GM12864 (cell line): ENCODE measurements at regions not wholly inside any gene's neighbourhood (a gene's known extent, or its start where the extent isn't known, plus 50 kb on each side); places are given as distances from the start of the nearest gene placed in this dataset.

Experiments used
- DNase-seq: peaks from one replicate; pipeline ENCODE4 v3.0.0-alpha.2; 2011; ENCODE audit warnings: low read depth
- H3K4me3 ChIP-seq: 2 replicates; pipeline ENCODE4 v1.5.1; 2011; ENCODE audit warnings: mild to moderate bottlenecking, low read depth, low read length, control low read depth
- CTCF ChIP-seq: IDR thresholded peaks from 2 replicates; pipeline ENCODE4 v1.5.1; 2011; ENCODE audit warnings: low read depth, mild to moderate bottlenecking, moderate library complexity, low read length, control low read depth, inconsistent platforms; ENCODE audit errors: missing control alignments

- no peak for DNase-seq
- TF ChIP-seq CTCF: no peak
- no peak overlapping the region for H3K4me3 ChIP-seq
Measured at GRCh38 chr5:125266106-125266505, 519.7 kb upstream of the ZNF608 start.

- H3K4me3 ChIP-seq: no peak overlapping the region
- TF ChIP-seq CTCF: no peak
- no peak for DNase-seq
Measured at GRCh38 chr5:125267636-125268248, 521.3 kb upstream of the ZNF608 start.

DNA sequence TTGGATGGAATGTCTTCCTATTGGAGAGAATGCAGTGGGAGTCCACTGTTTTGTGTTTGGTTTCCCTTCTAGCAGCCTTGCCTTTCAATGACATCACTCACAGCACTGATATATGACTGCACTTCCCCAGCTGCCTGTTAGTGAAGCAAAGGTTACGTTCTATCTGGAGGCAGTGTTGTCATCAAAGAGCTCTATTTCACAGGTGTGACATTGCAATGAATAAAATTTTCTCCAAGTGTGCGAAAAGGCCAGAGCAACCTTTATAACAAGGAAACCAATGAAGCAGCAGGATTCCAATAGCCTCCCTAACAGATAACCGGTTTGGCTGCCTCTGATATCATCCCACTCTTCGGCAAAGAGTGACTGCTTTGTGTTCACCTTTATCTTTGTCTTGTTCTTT, 523.5 kb upstream of the ZNF608 start:
- H3K4me3 ChIP-seq: no peak overlapping the region
- no peak for DNase-seq
- TF ChIP-seq CTCF: no peak

DNA sequence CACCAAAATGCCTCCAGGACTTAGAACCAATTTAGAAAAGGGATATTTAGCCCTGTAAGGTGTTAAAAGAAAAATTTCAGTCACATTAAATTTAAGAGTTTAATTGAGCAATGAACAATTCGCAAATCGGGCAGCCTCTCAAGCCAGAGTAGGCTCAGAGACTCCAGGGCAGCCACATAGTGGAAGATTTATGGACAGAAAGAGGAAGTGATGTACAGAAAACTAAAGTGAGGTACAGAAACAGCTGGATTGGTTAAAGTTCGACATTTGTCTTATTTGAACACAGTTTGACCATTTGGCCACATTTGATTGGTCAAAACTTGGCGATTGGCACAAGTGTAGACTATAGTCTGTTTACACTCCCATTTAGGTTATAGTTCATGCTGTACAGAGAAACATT, 525.9 kb upstream of the ZNF608 start:
- no peak for DNase-seq

GRCh38 chr5:125274211-125274610, 527.8 kb upstream of the ZNF608 start:
- TF ChIP-seq CTCF: no peak
- H3K4me3 ChIP-seq: no peak overlapping the region
- no peak for DNase-seq

More for the DNA sequence above, 525.9 kb upstream of the ZNF608 start:
- no peak for TF ChIP-seq CTCF
- no peak overlapping the region for H3K4me3 ChIP-seq

- DNase-seq: no peak
- no peak for TF ChIP-seq CTCF
Measured at GRCh38 chr5:125274938-125275724, 528.7 kb upstream of the ZNF608 start.

GRCh38 chr5:125275725-125276090, 529.3 kb upstream of the ZNF608 start:
- no peak for DNase-seq
- no peak for TF ChIP-seq CTCF
- no peak overlapping the region for H3K4me3 ChIP-seq

More at GRCh38 chr5:125274938-125275724, 528.7 kb upstream of the ZNF608 start:
- H3K4me3 ChIP-seq: no peak overlapping the region
